Suppressor macrophage treated with lipopolysaccharide for 4 hours (primary cell): ENCODE measurements at regions not wholly inside any gene's neighbourhood (a gene's known extent, or its start where the extent isn't known, plus 50 kb on each side); places are given as distances from the start of the nearest gene placed in this dataset.
"Not testable (repeated sequence)": the region's sequence is repeated elsewhere in the genome, so short reads cannot be mapped to it uniquely, and the experiment has no call there.

ENCODE experiments used
- DNase-seq: peaks from one replicate; pipeline ENCODE4 v3.0.0-alpha.2; 2020

DNA sequence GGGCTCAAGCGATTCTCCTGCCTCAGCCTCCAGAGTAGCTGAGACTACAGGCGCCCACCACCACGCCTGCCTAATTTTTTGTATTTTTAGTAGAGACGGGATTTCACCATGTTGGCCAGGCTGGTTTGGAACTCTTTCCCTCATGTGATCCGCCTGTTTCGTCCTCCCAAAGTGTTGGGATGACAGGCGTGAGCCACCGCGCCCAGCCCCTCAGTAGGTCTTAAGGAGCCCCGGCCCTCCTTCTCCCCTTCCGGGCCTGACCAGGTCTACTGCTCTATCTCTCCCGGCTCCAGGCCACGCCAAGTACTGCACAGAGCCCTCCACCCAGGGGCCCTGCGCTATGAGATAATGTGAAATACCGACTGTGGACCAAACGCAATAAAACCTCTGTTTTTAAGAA lies 785.5 kb downstream of the FOXD4L5 start:
- DNase-seq, result not testable (repeated sequence)

- not testable (repeated sequence) for DNase-seq
Measured at GRCh38 chr9:64498409-64498808, 786.6 kb downstream of the FOXD4L5 start.

GRCh38 chr9:64488544-64488943 lies 796.5 kb downstream of the FOXD4L5 start:
- not testable (repeated sequence) for DNase-seq

DNA sequence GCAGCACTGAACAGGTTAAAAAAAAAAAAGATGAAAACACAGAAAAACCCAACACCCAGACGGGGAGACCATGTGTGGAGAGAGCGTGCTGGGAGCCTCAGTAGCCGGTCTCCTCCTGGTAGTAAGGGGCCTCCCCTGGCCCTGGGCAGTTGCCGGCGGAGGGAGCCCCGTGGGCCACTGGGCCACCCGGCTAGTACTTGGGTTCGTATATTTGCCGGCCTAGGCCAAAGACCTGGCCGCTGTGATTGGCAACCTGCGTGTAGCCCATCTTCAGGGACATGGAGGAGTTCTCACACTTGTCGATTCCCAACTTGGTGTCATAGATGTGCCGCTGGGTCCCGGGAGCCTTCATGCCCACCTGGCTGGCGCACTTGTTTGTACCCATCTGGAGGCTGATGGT lies 798.9 kb downstream of the FOXD4L5 start:
- DNase-seq, result not testable (repeated sequence)

- DNase-seq, result not testable (repeated sequence)
Measured at GRCh38 chr9:64479095-64479494, 805.9 kb downstream of the FOXD4L5 start.

DNA sequence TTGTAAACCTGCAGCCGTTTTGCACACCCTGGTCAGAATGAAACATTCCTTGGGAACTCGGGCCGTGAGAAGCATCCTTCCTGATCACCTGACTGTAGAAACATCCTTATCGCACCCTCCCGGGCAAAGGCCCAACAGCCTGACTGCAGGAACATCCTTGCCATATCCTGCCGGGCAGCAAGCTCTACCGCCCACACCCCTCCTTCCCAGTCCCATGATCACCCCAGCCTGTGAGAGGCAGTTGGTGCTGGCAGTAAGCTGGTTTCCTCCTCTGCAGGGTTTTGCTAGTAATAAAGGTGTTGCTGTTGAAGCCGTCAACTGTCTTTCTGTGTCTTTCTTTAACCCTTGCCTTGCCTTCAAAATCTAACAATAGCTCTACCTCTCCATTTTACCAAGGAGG lies 816.1 kb downstream of the FOXD4L5 start:
- not testable (repeated sequence) for DNase-seq

- DNase-seq, result not testable (repeated sequence)
Measured at GRCh38 chr9:64466052-64466599, 818.9 kb downstream of the FOXD4L5 start.

- DNase-seq, result not testable (repeated sequence)
Measured at GRCh38 chr9:64461885-64462284, 823.1 kb downstream of the FOXD4L5 start.

- DNase-seq, result not testable (repeated sequence)
Measured at GRCh38 chr9:64458642-64459041, 826.4 kb downstream of the FOXD4L5 start.

- DNase-seq, result peak; percentile 3
Measured at GRCh38 chr9:64455107-64455648, 829.8 kb downstream of the FOXD4L5 start.

- DNase-seq, result peak; percentile 22
Measured at GRCh38 chr9:64452134-64452533, 832.9 kb downstream of the FOXD4L5 start.

DNA sequence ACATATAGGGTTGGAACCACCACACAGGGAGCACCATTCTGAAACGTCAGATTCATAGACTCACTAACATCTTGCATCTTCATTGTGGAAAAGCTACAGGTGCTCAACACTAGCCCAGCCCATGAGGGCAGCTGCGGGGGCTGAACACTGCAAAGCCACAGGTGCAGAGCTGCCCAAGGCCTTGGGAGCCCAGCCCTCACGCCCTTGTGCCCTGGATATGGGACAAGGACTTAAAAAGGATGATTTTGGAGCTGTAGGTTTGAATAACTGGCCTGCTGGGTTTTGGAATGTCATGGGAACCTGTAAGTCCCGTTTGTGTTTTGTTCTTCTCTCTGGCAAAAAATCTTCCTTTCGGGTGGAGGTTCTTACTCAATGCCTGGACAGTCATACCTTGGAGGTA lies 834.4 kb downstream of the FOXD4L5 start:
- DNase-seq, result not testable (repeated sequence)

DNA sequence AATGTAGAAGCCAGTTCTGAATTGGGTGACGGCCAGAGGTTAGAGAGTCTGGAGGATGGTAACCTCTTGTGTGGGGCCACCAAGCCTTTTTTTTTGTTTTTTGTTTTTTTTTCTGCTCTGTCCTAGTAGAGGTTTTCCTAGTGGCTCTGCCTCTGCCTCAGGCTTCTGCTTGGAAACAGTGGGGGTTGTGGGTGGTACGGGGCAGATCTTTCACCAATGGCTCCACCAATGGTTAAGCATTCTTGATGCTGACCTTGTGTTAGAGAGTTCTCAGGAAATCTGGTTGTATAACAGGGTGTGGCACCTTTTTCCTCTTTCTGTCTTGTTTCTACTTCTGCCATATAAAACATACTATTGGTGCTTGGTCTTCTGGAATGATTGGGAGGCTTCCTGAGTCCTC lies 836.0 kb downstream of the FOXD4L5 start:
- not testable (repeated sequence) for DNase-seq

- not testable (repeated sequence) for DNase-seq
Measured at GRCh38 chr9:64444909-64445525, 840.0 kb downstream of the FOXD4L5 start.

DNA sequence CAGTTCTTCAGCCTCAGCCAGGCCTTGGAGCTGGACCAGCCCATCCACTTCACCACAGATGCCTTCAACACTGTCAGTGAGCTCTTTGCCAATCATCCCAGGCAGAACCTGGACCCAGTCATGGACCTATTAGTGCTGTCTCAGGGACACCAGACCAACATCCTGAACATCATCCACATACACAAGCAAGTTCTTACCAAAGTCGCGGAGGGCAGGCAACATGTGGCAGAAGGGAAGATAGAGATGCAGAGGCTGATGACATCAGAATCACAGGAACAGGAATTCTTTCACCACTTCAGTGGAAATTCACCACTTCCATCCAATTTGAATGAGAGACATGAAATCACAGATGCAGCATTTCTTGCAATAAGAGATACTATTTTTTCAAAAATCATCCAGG lies 845.3 kb downstream of the FOXD4L5 start:
- not testable (repeated sequence) for DNase-seq
